ENCODE measurements at regions not wholly inside any gene's neighbourhood (a gene's known extent, or its start where the extent isn't known, plus 50 kb on each side); places are given as distances from the start of the nearest gene placed in this dataset.
"Not testable (repeated sequence)": the region's sequence is repeated elsewhere in the genome, so short reads cannot be mapped to it uniquely, and the experiment has no call there.

- DNase-seq (ENCODE audit: low spot score) = peak; percentile 88
Measured at GRCh38 chr11:109939166-109939810, 153.9 kb upstream of the ZC3H12C start.

GRCh38 chr11:109940816-109941215 is 152.4 kb upstream of the ZC3H12C start:
- DNase-seq (ENCODE audit: low spot score) = peak; percentile 73

- DNase-seq (ENCODE audit: low spot score) = no peak
Measured at GRCh38 chr11:109945626-109946321, 147.4 kb upstream of the ZC3H12C start.

GRCh38 chr11:109946322-109946846 is 146.8 kb upstream of the ZC3H12C start:
- DNase-seq (ENCODE audit: low spot score) = peak; percentile 98

- no peak for DNase-seq (ENCODE audit: low spot score)
Measured at GRCh38 chr11:109954534-109954933, 138.7 kb upstream of the ZC3H12C start.

DNA sequence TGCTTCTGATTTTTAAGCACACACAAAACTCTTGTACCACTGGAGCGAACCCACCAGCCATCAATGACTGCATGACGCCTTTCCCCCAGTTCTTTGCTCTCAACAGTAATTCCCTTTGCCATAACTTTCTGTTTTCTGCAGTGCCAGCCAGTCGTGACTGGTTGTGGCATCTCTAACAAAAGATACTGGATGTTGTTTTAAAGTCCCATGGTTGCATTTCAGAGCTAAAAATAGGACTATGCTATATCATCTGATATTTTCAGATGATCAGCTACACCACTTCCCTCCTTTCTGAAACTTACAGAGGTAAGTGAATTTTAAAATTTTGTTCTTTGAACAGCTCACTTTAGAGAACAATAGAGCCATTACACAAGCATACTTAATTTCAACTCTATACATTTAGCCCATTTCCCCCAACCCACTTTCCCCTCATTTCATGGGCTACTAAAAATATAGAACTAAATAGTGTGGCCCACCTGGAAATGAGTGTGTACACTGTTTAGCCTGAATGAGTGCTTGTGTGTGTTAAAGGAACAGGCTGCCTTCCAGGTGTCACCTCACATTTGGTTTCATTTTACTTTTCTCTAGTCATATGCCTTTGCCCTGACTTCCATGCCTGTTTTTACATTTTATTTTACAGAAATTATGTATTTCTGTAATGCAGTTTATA is 136.9 kb upstream of the ZC3H12C start:
- no peak for DNase-seq (ENCODE audit: low spot score)

GRCh38 chr11:109957000-109957399 is 136.2 kb upstream of the ZC3H12C start:
- DNase-seq (ENCODE audit: low spot score) = no peak

DNA sequence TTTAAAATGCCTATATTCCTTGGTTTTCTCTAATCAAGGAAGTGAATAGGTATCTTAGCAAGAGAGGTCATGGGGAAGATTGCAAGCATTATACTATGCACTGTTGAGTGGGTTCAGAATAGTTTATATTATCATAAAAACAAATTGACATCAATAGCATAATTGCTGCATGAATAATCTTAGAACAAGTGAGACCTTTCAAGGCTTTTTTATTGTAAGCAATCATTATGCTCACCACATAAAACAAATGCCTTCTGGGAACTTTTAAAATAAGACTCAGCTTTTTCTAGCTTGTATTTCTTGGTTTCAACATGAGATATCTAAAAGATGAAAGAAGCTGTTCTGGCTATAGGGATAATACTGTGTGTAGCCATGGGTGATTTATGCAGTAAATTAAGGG is 135.6 kb upstream of the ZC3H12C start:
- DNase-seq (ENCODE audit: low spot score) = no peak

DNA sequence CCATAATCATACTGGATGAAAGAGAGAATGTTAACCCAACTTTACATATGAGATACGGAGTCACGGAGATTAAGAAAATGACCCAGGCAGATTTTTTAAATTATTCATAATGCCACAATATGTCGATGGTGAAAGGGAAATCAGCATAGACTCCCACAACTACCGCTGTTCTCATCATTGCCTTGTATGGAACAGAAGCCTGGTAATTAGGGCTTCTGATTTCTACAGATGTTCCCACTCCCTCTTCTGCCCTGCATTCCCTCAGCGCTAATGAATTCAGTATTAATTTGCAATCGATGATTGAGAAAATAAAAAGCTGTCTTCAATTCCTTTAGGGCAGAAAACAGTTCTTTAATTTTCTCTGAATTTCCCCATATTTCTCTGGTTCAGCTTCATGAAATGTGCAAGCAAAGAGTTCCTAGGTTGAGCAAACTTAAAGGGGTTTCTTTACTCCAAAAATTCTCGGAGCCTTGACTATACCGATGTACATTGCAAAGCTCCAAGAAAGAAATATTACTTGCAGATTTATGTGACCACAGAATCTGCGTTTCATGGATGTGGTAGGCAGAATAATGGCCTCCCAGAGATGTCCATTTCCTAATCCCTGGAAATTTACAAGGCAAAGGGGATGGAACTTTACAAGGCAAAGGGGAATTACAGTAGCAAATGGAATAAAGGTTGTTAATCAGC is 134.9 kb upstream of the ZC3H12C start:
- no peak for DNase-seq (ENCODE audit: low spot score)

DNA sequence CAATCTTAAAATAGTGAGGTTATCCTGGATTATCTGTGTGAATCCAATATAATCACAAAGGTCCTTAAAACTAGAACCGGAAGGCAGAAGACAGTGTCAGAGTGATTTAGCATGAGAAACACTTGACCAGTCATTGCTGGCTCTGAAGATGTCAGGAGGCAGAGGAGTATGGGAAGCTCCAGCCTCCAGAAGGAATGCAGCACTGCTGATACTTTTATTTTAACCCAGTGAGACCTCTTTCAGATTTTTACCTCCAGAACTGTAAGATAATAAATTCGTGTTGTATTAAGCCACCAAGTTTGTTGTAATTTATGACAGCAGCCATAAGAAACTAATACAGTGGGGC is 134.4 kb upstream of the ZC3H12C start:
- DNase-seq (ENCODE audit: low spot score) = no peak

GRCh38 chr11:109960831-109961230 is 132.4 kb upstream of the ZC3H12C start:
- DNase-seq (ENCODE audit: low spot score) = no peak

DNA sequence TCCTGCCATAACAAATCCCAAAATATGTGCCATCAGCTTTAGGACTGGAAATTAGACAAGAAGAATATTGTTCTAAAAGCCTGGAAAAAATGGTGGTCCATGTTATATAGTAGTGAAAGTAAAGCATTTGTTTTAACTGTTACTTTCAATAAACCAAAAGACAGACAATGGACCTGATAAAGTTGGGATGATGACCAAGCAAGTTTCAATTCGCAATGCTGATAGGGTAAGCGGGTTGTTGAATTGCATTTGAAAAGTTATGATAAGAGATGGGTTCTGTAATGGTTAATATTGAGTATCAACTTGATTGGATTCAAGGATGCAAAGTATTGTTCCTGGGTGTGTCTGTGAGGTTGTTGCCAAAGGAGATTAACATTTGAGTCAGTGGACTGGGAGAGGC is 131.9 kb upstream of the ZC3H12C start:
- DNase-seq (ENCODE audit: low spot score) = no peak

DNA sequence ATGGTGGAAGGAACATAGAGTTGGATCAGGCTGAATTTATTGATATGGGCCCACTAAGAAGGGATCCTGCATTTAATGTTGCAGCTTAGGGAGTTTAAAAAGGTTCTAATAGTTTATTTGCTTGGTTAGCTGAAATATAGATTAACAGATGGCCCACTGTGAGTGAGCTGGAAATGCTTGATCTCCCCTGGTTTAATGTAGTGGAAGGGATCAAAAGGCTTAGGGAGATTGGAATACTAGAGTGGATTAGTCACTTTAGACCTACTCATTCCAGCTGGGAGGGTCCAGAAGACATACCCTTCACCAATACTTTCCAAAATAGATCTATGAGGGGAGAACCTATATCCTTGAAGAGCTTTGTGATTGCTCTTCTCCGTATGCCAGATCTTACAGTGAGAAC is 130.1 kb upstream of the ZC3H12C start:
- DNase-seq (ENCODE audit: low spot score) = no peak

- DNase-seq (ENCODE audit: low spot score) = no peak
Measured at GRCh38 chr11:109964487-109964886, 128.7 kb upstream of the ZC3H12C start.

GRCh38 chr11:109965445-109965844 is 127.7 kb upstream of the ZC3H12C start:
- DNase-seq (ENCODE audit: low spot score) = not testable (repeated sequence)

DNA sequence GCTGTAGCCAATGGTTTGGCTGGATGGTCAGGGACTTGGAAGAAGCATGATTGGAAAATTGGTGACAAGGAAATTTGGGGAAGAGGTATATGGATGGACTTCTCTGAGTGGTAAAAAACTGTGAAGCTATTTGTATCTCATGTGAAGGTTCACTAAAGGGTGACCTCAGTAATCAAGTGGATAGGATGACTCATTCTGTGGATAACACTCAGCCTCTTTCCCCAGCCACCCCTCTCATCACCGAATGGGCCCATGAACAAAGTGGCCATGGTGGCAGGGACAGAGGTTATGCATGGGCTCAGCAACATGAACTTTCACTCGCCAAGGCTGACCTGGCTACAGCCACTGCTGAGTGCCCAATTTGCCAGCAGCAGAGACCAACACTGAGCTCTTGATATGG is 127.3 kb upstream of the ZC3H12C start:
- not testable (repeated sequence) for DNase-seq (ENCODE audit: low spot score)

GRCh38 chr11:109967136-109967535 is 126.1 kb upstream of the ZC3H12C start:
- DNase-seq (ENCODE audit: low spot score) = not testable (repeated sequence)

DNA sequence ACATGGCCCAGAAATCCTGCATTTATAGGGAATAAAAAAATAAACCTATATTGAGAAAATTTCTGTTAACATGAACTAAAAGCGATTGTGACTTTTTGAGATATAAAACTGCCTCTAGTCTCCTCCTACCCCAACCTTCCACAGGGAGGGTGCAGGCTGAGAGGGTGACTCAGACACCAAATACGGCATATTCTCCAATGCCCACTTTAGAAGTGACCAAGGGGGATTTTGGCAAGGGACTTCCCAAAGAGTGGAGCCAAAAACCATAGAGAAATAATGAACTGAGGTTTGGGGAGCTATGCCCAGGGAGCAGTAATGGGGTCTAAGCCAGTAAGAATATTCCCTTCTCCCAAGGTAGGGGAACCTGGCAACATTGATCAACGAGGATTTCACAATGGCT is 124.9 kb upstream of the ZC3H12C start:
- DNase-seq (ENCODE audit: low spot score) = no peak

DNA sequence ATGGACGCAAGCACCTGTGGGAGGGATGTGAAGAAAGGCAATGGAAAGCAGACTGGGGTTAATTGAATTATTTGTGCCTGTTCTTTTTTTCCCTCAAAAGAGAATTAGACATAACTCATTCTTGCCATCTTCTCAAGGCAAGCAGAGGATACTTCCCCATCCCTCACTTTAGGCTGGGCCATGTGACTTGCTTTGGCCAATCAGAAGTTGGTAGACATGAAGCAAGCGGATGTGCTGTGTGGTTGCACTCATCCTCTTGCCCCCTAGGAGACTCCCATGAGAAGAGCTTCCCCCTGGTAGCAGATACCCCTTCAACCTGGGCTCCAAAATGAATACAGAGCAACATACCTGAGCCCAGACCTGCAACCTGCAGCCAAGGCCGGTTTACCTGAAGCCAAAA is 124.4 kb upstream of the ZC3H12C start:
- no peak for DNase-seq (ENCODE audit: low spot score)

DNA sequence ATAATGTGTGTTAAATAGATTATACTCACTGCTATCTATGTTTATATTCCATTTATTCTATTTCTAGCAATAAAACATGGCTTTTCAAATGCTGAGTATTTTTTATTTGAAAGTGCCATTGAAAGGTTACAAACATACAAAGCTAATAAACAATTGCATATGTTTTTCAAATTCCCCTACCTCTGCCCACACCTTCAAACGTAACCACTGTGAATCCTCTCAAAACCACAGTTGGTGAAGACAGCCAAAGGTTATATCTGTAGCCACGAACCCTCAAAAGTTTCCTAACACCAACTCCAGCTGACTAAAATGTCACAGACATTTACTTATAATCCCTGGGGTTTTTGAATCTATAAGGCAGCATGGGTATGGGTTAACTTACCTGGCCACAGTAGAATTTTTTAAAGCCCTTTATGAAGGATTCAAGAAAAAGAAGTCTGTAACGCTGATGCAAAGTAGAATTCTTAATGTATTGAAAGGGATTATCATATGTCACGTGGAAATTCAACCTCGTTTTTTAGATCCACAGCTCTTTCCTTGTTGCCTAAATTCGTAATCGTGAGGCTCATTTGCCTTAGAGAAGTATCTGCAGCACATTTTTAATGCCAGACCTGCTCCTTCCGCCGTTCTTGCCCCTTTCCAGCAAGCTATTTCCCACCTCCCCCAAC is 122.5 kb upstream of the ZC3H12C start:
- no peak for DNase-seq (ENCODE audit: low spot score)

DNA sequence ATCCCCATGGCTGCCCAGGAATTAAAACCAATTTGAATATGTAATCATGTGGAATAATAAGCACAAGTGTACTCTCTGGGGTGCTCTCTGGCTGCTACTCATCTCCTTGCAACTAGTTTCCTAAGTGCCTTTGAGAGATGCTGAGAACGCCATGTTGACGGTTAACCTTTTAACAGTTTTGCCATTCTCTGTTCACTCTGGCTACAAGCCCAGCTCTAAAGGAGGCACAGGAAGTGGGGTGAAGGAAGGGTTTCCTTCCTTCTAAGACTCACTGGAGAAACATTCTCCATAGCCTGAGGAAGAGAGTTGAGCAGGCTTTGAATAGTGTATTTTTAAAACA is 122.0 kb upstream of the ZC3H12C start:
- DNase-seq (ENCODE audit: low spot score) = peak; percentile 92

DNA sequence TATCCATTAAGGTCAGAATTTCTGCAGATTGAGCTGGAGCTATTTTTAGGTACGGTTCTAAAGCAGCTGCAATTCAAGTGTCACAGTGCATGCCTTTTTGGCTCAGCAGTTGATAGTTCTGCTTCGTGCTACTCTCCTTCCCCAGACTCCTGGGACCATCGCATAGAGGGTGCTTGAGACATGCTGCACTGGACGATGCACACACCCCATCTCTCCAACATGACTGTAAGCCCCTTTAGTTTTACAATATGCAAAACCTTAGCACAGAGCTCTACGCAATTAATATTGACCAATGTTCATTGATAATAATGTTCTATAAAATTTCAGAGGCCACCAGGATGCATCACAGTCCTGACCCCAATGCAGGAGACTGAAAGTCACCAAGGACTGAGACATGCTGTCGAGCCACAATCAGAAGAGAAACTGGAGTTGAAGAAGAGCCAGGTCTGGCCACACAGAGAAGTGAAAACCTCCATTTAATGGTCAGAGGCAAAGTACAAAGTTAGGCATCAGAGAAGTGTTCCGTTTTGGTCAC is 120.9 kb upstream of the ZC3H12C start:
- no peak for DNase-seq (ENCODE audit: low spot score)
